Non-pigmented ciliary epithelial cell (primary cell): ENCODE measurements at regions not wholly inside any gene's neighbourhood (a gene's known extent, or its start where the extent isn't known, plus 50 kb on each side); places are given as distances from the start of the nearest gene placed in this dataset.

Experiments
- DNase-seq: peaks from one replicate; pipeline ENCODE4 v3.0.0-alpha.2; 2010; ENCODE audit warnings: low read depth

- no peak for DNase-seq
Observed at GRCh38 chr2:55101466-55101865, 51.2 kb upstream of the RTN4 start.

- no peak for DNase-seq
Observed at GRCh38 chr2:55099878-55100820, 49.9 kb upstream of the RTN4 start.
